ENCODE measurements at regions not wholly inside any gene's neighbourhood (a gene's known extent, or its start where the extent isn't known, plus 50 kb on each side); places are given as distances from the start of the nearest gene placed in this dataset.

- H3K27me3 ChIP-seq (ENCODE audit: control insufficient read depth, insufficient read depth, low read length) = no peaks in the 10 kb centered on the region
- TF ChIP-seq CTCF (IDR thresholded peaks at IDR 0.05; ENCODE audit: insufficient read depth, low read length, poor library complexity, severe bottlenecking) = no peak
- no peaks in the 10 kb centered on the region for H3K36me3 ChIP-seq (ENCODE audit: control insufficient read depth, insufficient read depth, low read length)
- no peak overlapping the region for H3K4me3 ChIP-seq (ENCODE audit: low read depth, low read length)
- DNase-seq (ENCODE audit: low read depth) = no peak
Measured at GRCh38 chr10:8810677-8811076, 756.2 kb downstream of the GATA3 start.

DNA sequence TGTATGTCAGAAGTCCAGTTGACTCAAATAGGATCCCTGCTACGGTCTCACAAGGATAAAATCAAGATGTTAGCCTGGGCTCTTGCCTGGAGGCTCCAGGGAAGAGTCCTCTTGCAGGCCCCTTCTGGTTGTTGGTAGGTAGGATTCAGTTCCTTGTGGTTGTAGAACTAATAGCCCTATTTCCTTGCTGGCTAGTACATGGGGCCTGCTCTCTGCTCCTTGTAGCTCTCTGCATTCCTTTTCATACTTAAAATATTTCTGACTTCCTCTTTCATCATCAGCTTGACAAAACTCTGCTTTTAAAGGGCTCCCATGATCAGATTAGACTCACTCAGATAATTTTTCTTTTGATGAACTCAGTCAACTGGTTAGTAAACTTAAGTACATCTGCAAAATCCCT is 756.7 kb downstream of the GATA3 start:
- DNase-seq (ENCODE audit: low read depth) = no peak
- TF ChIP-seq CTCF (IDR thresholded peaks at IDR 0.05; ENCODE audit: insufficient read depth, low read length, poor library complexity, severe bottlenecking) = no peak
- no peak overlapping the region for H3K4me3 ChIP-seq (ENCODE audit: low read depth, low read length)
- H3K36me3 ChIP-seq (ENCODE audit: control insufficient read depth, insufficient read depth, low read length) = no peaks in the 10 kb centered on the region
- no peaks in the 10 kb centered on the region for H3K27me3 ChIP-seq (ENCODE audit: control insufficient read depth, insufficient read depth, low read length)

- H3K36me3 ChIP-seq (ENCODE audit: control insufficient read depth, insufficient read depth, low read length) = no peaks in the 10 kb centered on the region
- H3K4me3 ChIP-seq (ENCODE audit: low read depth, low read length) = no peak overlapping the region
- no peaks in the 10 kb centered on the region for H3K27me3 ChIP-seq (ENCODE audit: control insufficient read depth, insufficient read depth, low read length)
- DNase-seq (ENCODE audit: low read depth) = no peak
- TF ChIP-seq CTCF (IDR thresholded peaks at IDR 0.05; ENCODE audit: insufficient read depth, low read length, poor library complexity, severe bottlenecking) = no peak
Measured at GRCh38 chr10:8815969-8816368, 761.5 kb downstream of the GATA3 start.

DNA sequence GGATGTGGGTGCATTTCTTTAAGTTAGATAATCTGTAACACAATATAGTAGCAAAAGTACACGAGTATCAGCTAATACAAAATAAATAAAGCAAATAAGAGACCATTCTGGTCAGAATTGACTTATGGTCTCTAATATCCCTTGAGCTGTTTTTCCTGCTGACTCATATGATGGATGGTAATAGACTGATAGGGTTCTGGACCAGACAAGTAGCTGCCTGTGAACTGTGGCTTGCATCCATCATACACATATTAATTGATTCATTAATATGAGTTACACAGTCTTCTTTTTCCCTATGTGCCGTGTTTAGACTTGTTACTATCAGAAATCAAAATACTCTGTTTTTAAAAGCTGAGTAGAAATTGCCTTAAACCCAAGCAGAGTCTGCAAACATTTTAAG is 762.8 kb downstream of the GATA3 start:
- DNase-seq (ENCODE audit: low read depth) = no peak
- no peak for TF ChIP-seq CTCF (IDR thresholded peaks at IDR 0.05; ENCODE audit: insufficient read depth, low read length, poor library complexity, severe bottlenecking)
- no peak overlapping the region for H3K4me3 ChIP-seq (ENCODE audit: low read depth, low read length)
- no peaks in the 10 kb centered on the region for H3K27me3 ChIP-seq (ENCODE audit: control insufficient read depth, insufficient read depth, low read length)
- no peaks in the 10 kb centered on the region for H3K36me3 ChIP-seq (ENCODE audit: control insufficient read depth, insufficient read depth, low read length)

- Histone ChIP-seq H3K36me3 (ENCODE audit: control insufficient read depth, insufficient read depth, low read length) (no peaks in the 10 kb centered on the region), H3K27me3 (ENCODE audit: control insufficient read depth, insufficient read depth, low read length) (no peaks in the 10 kb centered on the region), H3K4me3 (ENCODE audit: low read depth, low read length) (no peak overlapping the region)
- TF ChIP-seq CTCF (IDR thresholded peaks at IDR 0.05; ENCODE audit: insufficient read depth, low read length, poor library complexity, severe bottlenecking) = no peak
- no peak for DNase-seq (ENCODE audit: low read depth)
Measured at GRCh38 chr10:8825611-8826010, 771.1 kb downstream of the GATA3 start.

GRCh38 chr10:8829592-8829991 is 775.1 kb downstream of the GATA3 start:
- no peak overlapping the region for H3K4me3 ChIP-seq (ENCODE audit: low read depth, low read length)
- no peak for TF ChIP-seq CTCF (IDR thresholded peaks at IDR 0.05; ENCODE audit: insufficient read depth, low read length, poor library complexity, severe bottlenecking)
- no peaks in the 10 kb centered on the region for H3K27me3 ChIP-seq (ENCODE audit: control insufficient read depth, insufficient read depth, low read length)
- H3K36me3 ChIP-seq (ENCODE audit: control insufficient read depth, insufficient read depth, low read length) = no peaks in the 10 kb centered on the region
- DNase-seq (ENCODE audit: low read depth) = no peak

Data from kidney epithelial cell (primary cell).